T-helper 2 cell treated with Interferon-gamma antibody and Interleukin-4, amounts not matched to agents 5 μg/mL and 100 μg/mL, for 36 hours (primary cell): ENCODE measurements at regions not wholly inside any gene's neighbourhood (a gene's known extent, or its start where the extent isn't known, plus 50 kb on each side); places are given as distances from the start of the nearest gene placed in this dataset.

Experiments
- DNase-seq: peaks from one replicate; pipeline ENCODE4 v3.0.0; 2021; ENCODE audit warnings: low spot score
- H3K27ac Mint-ChIP-seq: one replicate; pipeline ENCODE4 v1.8.0; 2021; ENCODE audit warnings: mild to moderate bottlenecking, mixed read lengths
- H3K27me3 Mint-ChIP-seq: one replicate; pipeline ENCODE4 v1.8.0; 2021; ENCODE audit warnings: low read depth, mixed read lengths
- H3K36me3 Mint-ChIP-seq: one replicate; pipeline ENCODE4 v1.8.0; 2021; ENCODE audit warnings: low read depth, mixed read lengths
- H3K4me1 Mint-ChIP-seq: one replicate; pipeline ENCODE4 v1.8.0; 2021; ENCODE audit warnings: low read depth, mixed read lengths
- H3K4me3 Mint-ChIP-seq: one replicate; pipeline ENCODE4 v1.8.0; 2022; ENCODE audit warnings: mild to moderate bottlenecking, moderate library complexity, mixed read lengths
- H3K9me3 Mint-ChIP-seq: one replicate; pipeline ENCODE4 v1.8.0; 2021; ENCODE audit warnings: mixed read lengths

GRCh38 chr21:38670861-38671260 lies 134.9 kb upstream of the ETS2 start:
- H3K4me3 Mint-ChIP-seq, result no peak overlapping the region
- no peak overlapping the region for H3K27ac Mint-ChIP-seq
- H3K36me3 Mint-ChIP-seq, result no peaks in the 10 kb centered on the region
- peaks cover 12% of the 10 kb centered on the region for H3K27me3 Mint-ChIP-seq
- no peaks in the 10 kb centered on the region for H3K9me3 Mint-ChIP-seq
- H3K4me1 Mint-ChIP-seq, result no peaks in the 10 kb centered on the region
- no peak for DNase-seq

- Mint-ChIP-seq H3K4me1 (no peaks in the 10 kb centered on the region), H3K9me3 (no peaks in the 10 kb centered on the region), H3K27me3 (peaks cover 9% of the 10 kb centered on the region), H3K4me3 (no peak overlapping the region), H3K36me3 (no peaks in the 10 kb centered on the region), H3K27ac (no peak overlapping the region)
- DNase-seq, result no peak
Observed at GRCh38 chr21:38671773-38672172, 134.0 kb upstream of the ETS2 start.

- peaks cover 5% of the 10 kb centered on the region for H3K4me1 Mint-ChIP-seq
- peaks cover 11% of the 10 kb centered on the region for H3K27me3 Mint-ChIP-seq
Observed at GRCh38 chr21:38675182-38675824, 130.4 kb upstream of the ETS2 start.

GRCh38 chr21:38678827-38679226 lies 126.9 kb upstream of the ETS2 start:
- Mint-ChIP-seq H3K27ac (no peak overlapping the region), H3K27me3 (peaks cover 14% of the 10 kb centered on the region), H3K4me1 (peaks cover 5% of the 10 kb centered on the region), H3K9me3 (no peaks in the 10 kb centered on the region), H3K4me3 (no peak overlapping the region), H3K36me3 (no peaks in the 10 kb centered on the region)
- DNase-seq, result no peak

More at GRCh38 chr21:38675182-38675824, 130.4 kb upstream of the ETS2 start:
- Mint-ChIP-seq H3K27ac (no peak overlapping the region), H3K36me3 (no peaks in the 10 kb centered on the region), H3K4me3 (no peak overlapping the region), H3K9me3 (no peaks in the 10 kb centered on the region)
- no peak for DNase-seq

DNA sequence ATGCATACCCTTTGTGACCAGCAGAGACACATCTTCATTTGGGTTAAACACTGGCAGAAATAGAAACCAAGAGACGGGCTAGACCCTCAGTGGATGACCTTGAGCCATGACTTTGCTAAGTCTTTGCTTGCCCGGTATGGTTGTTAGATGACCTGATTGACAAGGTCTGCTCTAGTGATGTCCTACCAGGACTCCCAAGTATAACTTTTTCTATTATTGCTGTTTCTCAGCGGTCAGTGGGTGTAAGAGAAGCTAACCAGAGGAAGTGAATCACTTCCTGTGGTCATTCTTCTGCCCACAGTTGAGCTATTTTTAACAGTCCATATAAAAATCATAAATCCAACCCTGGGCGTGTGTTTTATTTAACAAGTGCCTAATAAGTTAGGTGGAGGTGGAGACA lies 126.2 kb upstream of the ETS2 start:
- H3K27me3 Mint-ChIP-seq, result peaks cover 14% of the 10 kb centered on the region
- no peak overlapping the region for H3K4me3 Mint-ChIP-seq
- H3K9me3 Mint-ChIP-seq, result no peaks in the 10 kb centered on the region
- DNase-seq, result no peak
- no peaks in the 10 kb centered on the region for H3K36me3 Mint-ChIP-seq
- H3K4me1 Mint-ChIP-seq, result peaks cover 5% of the 10 kb centered on the region
- H3K27ac Mint-ChIP-seq, result no peak overlapping the region

GRCh38 chr21:38680401-38680800 lies 125.3 kb upstream of the ETS2 start:
- H3K27me3 Mint-ChIP-seq, result peaks cover 14% of the 10 kb centered on the region
- H3K9me3 Mint-ChIP-seq, result no peaks in the 10 kb centered on the region
- no peaks in the 10 kb centered on the region for H3K36me3 Mint-ChIP-seq
- no peak overlapping the region for H3K4me3 Mint-ChIP-seq
- H3K4me1 Mint-ChIP-seq, result peaks cover 5% of the 10 kb centered on the region
- no peak overlapping the region for H3K27ac Mint-ChIP-seq
- DNase-seq, result no peak

- Mint-ChIP-seq H3K27ac (no peak overlapping the region), H3K4me3 (no peak overlapping the region), H3K36me3 (no peaks in the 10 kb centered on the region), H3K4me1 (peaks cover 5% of the 10 kb centered on the region), H3K9me3 (no peaks in the 10 kb centered on the region), H3K27me3 (peaks cover 21% of the 10 kb centered on the region)
- no peak for DNase-seq
Observed at GRCh38 chr21:38683222-38683621, 122.5 kb upstream of the ETS2 start.

- Mint-ChIP-seq H3K36me3 (no peaks in the 10 kb centered on the region), H3K9me3 (no peaks in the 10 kb centered on the region), H3K4me3 (no peak overlapping the region), H3K4me1 (no peaks in the 10 kb centered on the region), H3K27ac (no peak overlapping the region), H3K27me3 (peaks cover 31% of the 10 kb centered on the region)
- no peak for DNase-seq
Observed at GRCh38 chr21:38688068-38688467, 117.7 kb upstream of the ETS2 start.

- no peak overlapping the region for H3K27ac Mint-ChIP-seq
- H3K9me3 Mint-ChIP-seq, result no peaks in the 10 kb centered on the region
- H3K27me3 Mint-ChIP-seq, result peaks cover 39% of the 10 kb centered on the region
Observed at GRCh38 chr21:38691631-38692030, 114.1 kb upstream of the ETS2 start.

GRCh38 chr21:38696579-38696978 lies 109.2 kb upstream of the ETS2 start:
- Mint-ChIP-seq H3K27ac (no peak overlapping the region), H3K4me1 (no peaks in the 10 kb centered on the region), H3K27me3 (peaks cover 13% of the 10 kb centered on the region), H3K36me3 (no peaks in the 10 kb centered on the region), H3K4me3 (no peak overlapping the region), H3K9me3 (no peaks in the 10 kb centered on the region)
- no peak for DNase-seq

More at GRCh38 chr21:38691631-38692030, 114.1 kb upstream of the ETS2 start:
- Mint-ChIP-seq H3K4me1 (no peaks in the 10 kb centered on the region), H3K4me3 (no peak overlapping the region), H3K36me3 (no peaks in the 10 kb centered on the region)
- no peak for DNase-seq

GRCh38 chr21:38699048-38699447 lies 106.7 kb upstream of the ETS2 start:
- Mint-ChIP-seq H3K27me3 (peaks cover 8% of the 10 kb centered on the region), H3K4me1 (no peaks in the 10 kb centered on the region), H3K9me3 (no peaks in the 10 kb centered on the region), H3K4me3 (no peak overlapping the region), H3K27ac (no peak overlapping the region), H3K36me3 (no peaks in the 10 kb centered on the region)
- no peak for DNase-seq

DNA sequence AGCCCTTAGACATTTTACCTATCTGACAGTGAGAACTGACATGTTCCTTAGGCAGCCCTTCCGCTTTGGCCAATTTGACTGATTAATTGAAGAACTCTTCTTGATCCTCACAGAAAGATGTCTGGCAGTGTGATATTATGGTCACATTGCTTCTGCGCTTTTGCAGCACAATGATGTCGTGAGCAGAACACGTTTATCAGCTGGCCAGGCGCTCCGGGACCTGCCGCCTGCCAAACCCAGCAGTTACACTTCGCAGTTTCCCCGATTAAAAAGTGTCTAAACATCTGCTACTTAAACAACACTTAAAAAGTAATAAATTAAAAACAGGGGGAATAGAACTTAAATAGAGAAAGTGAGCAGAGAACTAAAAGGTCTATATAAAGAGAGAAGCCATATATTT lies 103.5 kb upstream of the ETS2 start:
- peaks cover 9% of the 10 kb centered on the region for H3K27me3 Mint-ChIP-seq
- H3K4me1 Mint-ChIP-seq, result no peaks in the 10 kb centered on the region
- H3K9me3 Mint-ChIP-seq, result no peaks in the 10 kb centered on the region
- DNase-seq, result no peak
- H3K4me3 Mint-ChIP-seq, result no peak overlapping the region
- H3K27ac Mint-ChIP-seq, result no peak overlapping the region
- no peaks in the 10 kb centered on the region for H3K36me3 Mint-ChIP-seq

GRCh38 chr21:38709876-38710275 lies 95.9 kb upstream of the ETS2 start:
- H3K27ac Mint-ChIP-seq, result no peak overlapping the region

DNA sequence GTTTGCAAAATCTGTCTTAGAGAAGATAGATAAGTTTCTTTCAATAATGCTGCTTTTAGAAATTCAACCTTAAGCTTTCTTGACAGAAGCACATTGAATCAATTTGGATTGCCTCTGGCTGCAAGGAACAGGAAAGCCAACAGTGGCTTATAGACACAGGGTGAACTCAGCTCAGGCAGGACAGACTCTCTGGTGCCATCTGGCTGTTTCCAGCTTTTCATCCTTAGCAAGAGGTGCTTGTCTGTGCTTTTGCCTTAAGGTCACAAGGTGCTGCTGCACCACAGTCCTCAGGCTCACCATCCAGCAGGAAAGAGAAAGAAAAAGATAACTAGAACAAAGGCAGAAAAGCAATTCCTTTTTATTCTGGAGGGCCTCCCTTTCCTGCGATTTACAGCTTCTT lies 93.7 kb upstream of the ETS2 start:
- Mint-ChIP-seq H3K4me3 (no peak overlapping the region), H3K4me1 (no peaks in the 10 kb centered on the region), H3K27me3 (peaks cover 22% of the 10 kb centered on the region), H3K36me3 (no peaks in the 10 kb centered on the region), H3K9me3 (no peaks in the 10 kb centered on the region), H3K27ac (no peak overlapping the region)
- DNase-seq, result no peak

More at GRCh38 chr21:38709876-38710275, 95.9 kb upstream of the ETS2 start:
- H3K4me1 Mint-ChIP-seq, result no peaks in the 10 kb centered on the region
- H3K27me3 Mint-ChIP-seq, result peaks cover 21% of the 10 kb centered on the region
- no peak overlapping the region for H3K4me3 Mint-ChIP-seq
- no peaks in the 10 kb centered on the region for H3K9me3 Mint-ChIP-seq
- H3K36me3 Mint-ChIP-seq, result no peaks in the 10 kb centered on the region
- no peak for DNase-seq

GRCh38 chr21:38712664-38713063 lies 93.1 kb upstream of the ETS2 start:
- no peak overlapping the region for H3K27ac Mint-ChIP-seq
- H3K36me3 Mint-ChIP-seq, result no peaks in the 10 kb centered on the region
- H3K4me1 Mint-ChIP-seq, result no peaks in the 10 kb centered on the region
- DNase-seq, result no peak
- peaks cover 20% of the 10 kb centered on the region for H3K27me3 Mint-ChIP-seq
- no peaks in the 10 kb centered on the region for H3K9me3 Mint-ChIP-seq
- H3K4me3 Mint-ChIP-seq, result no peak overlapping the region
